ENCODE measurements at regions not wholly inside any gene's neighbourhood (a gene's known extent, or its start where the extent isn't known, plus 50 kb on each side); places are given as distances from the start of the nearest gene placed in this dataset.
"Not testable (repeated sequence)": the region's sequence is repeated elsewhere in the genome, so short reads cannot be mapped to it uniquely, and the experiment has no call there.

DNA sequence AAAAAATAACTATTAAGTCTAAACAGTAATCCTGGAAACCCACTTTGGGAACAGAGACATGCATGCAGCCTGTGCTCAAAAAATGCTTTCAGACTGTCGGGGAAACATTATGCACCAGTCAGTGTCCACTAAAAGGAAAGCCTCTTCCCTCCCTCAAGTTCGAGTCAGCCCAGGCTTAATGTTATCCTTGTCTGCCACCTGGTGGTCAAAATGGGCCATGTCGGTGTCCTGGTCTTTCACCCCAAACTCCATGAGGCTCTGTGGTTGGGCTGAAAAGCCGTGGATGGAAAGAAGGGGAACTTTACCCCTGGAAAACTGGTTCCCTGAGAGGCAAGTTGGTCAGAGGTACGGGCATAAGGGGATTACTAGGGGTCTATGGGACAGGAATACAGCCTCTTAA, 88.4 kb upstream of the ZNF492 start:
- DNase-seq, result peak; percentile 4

DNA sequence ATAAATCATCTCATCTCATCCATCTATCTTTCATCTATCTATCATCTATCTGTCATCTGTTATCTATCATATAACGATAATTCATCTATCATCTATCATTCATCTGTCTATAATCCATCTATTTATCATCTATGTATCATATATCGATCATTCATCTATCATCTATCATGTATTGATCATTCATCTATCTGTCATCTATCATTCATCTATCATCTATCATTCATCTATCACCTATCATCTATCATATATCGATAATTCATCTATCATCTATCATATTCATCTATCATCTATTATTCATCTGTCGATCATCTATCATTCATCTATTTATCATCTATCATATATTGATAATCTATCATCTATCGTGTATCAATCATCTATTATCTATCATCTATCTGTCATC, 100.4 kb upstream of the ZNF492 start:
- DNase-seq, result no peak

DNA sequence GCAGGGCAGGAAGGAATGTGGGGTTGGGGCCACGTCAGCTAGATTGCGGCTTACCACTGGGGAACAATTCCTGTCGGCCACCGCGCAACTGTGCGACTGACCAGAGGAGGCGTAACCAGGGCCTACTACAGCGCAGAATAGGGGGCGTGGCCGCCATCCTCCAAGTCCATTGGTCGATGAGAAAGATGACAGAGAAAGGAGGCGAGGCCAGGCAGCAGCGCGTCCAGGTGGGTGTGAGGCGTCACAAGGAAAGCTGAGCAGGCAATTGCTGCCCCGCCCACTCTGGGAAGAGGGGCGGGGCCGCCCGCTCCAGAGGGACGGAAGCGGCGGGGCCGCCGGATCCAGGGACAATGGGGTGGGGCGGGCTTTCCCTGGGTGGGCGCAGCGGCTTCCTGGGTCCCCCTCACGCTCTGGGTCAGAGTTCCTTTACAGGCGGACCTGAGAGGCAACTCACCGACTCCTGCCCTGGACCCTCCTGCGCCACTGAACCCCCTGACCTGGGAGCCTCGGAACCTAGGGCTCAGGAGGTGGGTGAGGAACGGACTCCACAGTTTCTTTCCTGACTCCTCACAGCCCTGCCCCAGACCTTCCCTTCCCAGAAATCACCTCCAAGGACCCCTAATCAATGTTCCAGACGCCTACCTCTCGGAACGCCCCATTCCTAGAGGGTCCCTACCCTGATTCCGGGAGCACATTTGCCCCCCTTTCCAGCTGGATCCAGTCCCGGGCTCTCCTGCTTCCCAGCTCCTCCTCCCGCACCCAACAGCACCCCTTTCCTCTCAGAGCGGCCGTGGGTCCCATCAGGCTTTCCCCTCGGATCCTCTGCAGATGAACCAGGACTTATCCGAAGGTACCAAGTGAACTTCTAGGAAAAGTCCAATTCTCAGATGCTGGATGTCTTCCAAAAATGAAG, 101.5 kb upstream of the ZNF492 start:
- no peak for DNase-seq

DNA sequence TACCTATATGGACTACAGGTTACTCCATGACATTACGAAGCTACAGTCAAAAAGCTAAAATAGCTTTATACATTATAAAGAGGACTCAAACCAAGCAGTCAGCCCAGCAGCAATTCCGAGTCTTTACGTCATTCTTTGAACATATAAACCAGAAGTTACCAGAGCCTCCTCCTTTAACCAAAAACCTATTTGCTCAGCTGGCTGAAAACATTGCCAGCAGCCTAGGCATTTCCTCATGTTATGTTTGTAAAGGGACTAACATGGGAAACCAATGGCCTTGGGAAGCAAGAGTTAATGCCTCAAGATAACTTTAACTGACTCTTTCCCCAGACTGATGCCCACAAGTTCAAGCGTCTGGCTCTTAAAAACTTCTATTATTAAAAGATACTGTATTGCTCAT, 104.1 kb upstream of the ZNF492 start:
- DNase-seq, result no peak

DNA sequence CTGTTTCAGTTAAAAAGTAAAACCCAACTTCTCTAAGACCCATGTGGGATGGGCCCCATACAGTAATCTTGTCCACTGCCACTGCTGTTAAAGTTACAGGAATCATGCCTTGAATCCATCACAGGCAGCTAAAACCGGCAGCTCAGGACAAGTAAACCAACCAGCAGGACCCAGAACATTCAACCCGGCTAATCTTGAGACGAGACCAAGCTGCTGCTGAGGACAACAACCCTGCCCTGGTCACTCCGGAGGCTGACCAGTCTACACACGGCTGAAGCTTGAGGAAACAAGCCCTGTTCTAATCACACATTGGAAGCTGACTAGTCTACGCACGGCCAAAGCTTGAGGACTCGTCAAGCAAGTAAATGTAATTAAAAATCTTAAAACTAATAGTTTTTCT, 105.2 kb upstream of the ZNF492 start:
- no peak for DNase-seq

DNA sequence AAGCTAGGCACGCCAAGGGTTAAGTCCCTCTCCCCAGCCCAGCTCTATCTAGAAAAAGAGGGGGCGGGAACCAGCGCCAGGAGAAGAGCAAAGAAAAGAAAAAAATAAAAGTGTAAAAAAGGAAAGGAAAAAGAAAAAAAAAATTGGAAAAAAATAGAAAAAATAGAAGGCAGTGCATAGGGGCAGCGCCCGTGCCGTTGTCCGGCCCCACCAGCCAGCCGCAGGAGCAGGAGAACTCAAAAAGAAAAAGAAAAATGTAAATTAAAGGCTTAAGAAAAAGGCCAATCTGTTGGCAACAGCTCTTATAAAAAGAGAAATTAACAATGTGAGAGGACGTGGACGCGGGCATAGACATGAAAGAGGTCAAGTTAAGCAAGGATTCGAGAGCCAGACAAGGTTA, 105.4 kb upstream of the ZNF98 start:
- DNase-seq, result no peak

DNA sequence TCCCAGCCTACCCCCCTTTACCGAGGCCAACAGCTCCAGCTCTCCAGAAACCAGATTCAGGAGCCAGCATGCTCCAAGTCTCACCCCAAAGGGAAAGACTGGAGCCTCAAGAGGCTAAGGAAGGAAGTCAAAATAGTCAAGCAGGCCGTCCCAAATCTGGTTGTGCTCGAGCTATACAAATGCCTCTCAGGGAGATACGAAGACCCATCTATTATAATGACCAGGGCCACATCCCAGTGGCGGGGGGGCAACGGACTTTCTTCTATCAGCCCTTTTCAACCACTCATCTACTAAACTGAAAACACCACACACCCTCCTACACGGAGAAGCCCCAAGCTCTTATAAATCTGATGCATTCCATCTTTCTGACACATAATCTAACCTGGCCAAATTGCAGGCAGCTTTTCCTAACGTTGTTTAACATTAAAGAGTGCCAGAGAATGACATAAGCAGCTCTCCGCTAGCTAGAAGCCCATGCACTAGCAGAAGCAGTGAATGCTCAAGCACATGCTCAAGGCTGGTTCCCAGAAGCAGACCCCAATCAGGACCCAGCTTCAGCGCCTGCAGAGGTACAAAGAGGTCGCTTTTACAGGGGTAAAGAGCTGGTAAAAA, 104.6 kb upstream of the ZNF98 start:
- DNase-seq, result no peak

DNA sequence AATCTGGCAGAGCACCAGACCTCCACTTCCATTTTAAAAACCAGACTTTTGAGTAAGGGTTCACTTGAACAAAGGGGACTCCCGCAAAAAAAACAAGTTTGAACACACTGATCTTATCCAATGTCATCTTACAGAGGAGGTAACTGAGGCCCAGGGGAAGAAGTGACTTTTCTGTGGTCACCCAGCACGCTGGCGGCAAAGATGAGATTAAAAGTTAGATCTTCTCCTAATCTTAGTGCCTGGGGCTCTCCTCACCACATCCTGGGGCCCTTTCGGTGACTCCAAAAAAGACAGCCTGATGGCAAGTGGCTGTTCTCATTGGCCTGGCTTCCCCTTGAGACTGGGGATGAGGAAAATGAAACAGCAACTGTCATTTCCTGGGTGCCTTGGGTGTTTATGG, 101.8 kb upstream of the ZNF98 start:
- no peak for DNase-seq

DNA sequence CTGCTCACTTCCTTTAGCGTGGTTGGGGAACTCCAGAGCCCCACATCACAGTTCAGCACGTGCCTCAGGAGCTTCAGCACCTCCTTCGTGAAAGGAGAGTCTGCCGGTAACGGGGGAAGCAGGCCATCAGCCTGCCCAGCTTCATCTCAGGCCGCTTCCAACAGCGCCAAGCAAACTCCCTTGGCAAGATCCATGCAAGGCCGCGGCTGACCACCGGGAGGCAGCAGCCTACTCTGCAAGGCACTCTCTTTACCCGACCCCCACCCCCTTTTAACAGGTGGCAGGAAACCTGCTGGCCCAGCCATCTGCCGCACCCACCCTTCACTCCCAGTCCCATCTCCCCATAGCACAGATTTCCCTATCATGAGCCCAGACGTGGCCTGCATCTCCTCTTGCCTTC, 97.4 kb upstream of the ZNF98 start:
- not testable (repeated sequence) for DNase-seq

DNA sequence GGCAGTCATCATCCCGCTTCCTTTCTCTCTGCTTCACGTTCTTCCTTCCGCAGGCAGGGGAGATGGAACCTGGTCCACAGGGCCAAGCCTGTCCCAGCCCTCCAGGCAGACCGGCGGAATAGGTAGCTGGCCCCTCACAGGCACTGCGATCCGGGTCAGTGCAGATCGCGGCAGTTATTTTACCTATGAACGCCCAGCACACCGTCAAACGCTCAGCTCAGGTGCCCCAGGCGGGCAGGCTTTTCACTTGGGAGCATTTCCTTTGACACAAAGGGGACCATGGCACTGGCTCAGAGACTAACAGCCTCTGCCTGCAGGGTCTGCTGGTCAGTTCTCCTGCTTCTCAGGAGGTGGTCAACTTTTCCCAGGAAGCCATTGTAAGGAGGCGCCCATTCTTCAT, 97.0 kb upstream of the ZNF98 start:
- no peak for DNase-seq

DNA sequence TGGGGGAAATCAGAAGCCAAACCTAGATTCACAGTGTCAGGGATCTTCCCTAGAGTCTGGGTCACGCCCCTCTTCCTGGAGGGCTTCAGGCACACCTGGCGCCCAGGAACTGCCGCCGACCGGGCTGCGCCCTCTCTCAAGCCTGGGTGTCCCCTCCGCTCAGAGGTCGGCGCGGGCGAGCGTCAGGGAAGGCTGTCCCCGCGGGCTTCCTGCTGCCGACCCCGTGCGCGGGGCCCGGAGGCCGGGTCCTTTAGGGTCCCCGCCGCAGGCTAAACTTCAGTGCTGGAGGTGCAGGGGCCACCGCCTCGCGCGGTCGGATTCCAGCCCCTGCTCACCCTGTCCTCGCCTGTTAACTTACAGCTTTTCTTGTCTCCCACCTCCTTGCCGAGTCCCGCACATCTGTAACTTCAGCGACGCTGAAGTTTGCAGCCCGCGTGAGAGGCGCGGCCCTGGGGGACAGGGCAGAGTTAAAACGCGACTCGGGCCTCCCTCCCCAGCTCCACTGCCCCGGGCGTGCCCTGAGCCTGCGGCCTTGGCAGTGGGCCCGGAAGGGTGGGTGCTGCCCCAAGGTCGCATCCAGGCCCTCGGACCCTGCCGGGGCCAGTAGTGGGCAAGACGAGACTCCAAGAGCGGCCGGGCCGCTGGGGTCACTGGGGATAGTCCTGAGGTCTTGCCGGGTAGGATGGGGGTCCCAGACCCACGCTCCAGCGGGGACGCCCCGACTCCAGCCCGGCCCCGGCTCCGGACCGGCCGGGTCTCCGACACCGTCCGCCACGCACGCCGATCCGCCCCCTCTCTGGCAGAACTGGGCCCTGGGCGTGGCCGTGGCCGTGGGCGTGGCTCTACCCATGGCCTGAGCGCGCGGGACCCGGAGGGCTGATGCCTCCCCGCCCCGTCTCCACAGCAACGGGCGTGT, 95.6 kb upstream of the ZNF98 start:
- DNase-seq, result no peak

DNA sequence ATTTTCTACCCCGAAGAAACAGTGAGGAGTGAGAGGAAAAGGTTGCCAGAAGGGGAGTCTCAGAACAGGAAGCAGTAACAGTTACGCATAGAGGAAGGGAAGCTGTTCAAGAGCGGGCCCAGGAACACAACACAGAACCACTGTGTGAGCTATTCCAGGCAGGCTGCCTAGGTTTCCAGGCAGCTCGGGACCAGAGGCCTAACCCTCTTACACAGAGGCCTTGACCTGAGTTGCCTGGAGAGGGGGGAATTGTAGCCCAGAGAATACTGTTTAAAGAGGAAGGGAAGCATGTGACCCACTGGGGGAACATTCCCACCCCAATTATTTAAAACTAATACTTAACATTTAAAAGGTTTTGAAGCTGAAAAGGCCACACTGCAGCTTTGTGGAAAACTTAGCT, 93.3 kb upstream of the ZNF98 start:
- DNase-seq, result no peak

DNA sequence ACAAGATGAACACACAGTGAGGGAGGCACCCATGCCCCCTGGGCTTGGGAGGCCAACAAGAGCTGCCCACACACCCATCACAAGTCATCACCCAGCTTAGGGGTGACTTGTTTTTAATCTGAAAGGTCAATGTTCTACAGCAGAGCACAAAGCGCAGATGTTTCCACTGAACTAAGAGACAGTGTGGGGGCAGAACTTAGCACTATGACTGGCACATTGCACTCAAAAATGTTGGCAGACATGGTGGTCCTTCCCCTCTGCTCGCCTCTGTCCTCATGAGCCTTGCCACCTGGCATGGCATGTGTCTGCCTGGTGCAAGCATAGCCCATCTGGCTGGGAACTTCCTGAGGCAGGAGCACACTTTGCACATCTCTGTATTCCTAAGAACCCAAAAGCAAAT, 81.4 kb upstream of the ZNF98 start:
- DNase-seq, result no peak

DNA sequence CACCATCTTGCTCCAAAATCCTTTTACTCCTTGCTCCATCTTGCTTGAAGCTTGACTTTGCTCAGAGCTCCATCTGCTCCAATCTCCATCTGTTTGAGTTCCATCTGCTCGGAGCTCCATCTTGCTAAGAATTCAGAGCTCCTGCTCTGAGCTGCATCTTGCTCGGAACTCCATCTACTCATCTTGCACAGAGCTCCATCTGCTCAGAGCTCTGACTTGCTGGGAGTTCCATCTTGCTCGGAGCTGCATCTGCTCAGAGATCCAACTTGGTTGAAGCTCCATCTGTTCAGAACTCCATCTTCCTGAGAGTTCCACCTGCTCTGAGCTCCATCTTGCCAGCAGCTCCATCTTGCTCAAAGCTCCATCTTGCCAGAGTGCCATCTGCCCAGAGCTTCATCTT, 80.6 kb upstream of the ZNF98 start:
- no peak for DNase-seq

DNA sequence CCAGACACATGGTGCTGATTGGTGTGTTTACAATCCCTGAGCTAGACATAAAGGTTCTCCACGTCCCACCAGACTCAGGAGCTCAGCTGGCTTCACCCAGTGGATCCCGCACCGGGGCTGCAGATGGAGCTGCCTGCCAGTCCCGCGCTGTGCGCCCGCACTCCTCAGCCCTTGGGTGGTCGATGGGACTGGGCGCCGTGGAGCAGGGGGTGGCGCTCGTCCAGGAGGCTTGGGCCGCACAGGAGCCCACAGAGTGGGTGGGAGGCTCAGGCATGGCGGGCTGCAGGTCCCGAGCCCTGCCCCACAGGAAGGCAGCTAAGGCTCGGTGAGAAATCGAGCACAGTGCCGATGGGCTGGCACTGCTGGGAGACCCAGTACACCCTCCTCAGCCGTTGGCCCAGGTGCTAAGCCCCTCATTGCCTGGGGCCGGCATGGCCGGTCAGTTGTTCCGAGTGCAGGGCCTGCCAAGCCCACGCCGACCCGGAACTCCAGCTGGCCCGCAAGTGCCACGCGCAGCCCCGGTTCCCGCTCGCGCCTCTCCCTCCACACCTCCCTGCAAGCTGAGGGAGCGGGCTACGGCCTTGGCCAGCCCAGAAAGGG, 76.8 kb upstream of the ZNF98 start:
- DNase-seq, result not testable (repeated sequence)

DNA sequence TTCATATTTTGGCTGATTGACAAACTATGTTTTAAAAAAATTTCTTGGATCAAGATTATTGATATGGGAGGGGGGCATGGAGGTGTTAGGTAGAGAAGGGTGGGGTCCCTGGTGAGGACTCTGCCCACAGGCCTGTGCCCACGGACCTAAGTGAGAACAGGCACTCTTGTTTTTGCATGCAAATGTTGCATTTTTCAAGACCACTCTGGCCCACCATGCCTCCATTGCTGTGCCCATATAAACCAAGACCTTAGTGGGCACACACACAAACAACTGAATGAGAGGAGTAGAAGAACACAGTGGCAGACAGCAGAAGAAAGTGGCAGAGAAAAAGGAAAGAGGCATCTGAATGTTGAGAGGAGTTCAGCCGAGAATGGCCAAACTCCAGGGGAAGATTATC, 69.6 kb upstream of the ZNF98 start:
- DNase-seq, result no peak

DNA sequence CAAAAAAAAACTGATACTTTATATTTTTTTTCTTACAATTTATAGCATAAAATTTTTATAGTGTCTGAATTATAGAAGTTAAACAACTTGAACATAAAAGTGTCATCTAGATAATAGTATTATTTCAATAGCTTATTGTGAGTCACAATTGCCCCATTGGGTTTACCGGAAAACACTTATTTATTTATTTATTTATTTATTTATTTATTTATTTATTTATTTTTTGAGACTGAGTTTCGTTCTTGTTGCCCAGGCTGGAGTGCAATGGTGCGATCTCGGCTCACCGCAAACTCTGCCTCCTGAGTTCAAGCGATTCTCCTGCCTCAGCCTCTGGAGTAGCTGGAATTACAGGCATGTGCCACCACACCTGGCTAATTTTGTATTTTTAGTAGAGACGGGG, 61.4 kb upstream of the ZNF98 start:
- DNase-seq, result not testable (repeated sequence)

DNA sequence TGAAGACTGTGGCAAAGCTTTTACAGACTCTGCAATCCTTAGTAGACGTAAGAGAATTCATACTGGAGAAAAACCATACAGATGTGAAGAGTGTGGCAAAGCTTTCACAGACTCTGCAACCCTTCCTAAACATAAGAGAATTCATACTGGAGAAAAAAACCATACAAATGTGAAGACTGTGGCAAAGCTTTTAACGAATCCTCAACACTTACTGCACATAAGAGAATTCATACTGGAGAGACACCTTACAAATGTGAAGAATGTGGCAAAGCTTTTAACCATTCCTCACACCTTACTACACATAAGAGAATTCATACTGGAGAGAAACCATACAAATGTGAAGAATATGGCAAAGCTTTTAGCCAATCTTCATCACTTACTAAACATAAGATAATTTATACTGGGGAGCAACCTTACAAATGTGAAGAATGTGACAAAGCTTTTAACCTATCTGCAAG, 50.1 kb upstream of the ZNF98 start:
- DNase-seq, result no peak
